ENCODE measurements at regions not wholly inside any gene's neighbourhood (a gene's known extent, or its start where the extent isn't known, plus 50 kb on each side); places are given as distances from the start of the nearest gene placed in this dataset.

DNA sequence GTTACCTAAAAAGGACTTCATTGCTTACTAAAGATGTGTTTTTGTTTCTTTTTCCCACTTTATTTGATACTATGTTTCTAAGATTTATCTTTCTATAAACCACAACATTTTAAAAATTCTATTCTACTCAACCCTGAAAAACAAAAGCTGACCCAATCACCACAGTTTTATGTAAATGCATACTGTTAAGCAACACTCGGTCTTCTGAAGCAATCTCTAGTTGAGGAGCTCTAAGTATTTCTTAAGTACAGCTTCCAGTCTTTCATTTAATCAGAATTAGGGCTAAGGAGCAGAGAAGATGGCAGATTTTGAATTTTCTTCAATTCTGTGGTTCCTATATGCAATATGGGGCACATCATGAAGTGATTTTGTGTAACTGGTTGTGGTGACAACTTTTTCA lies 72.2 kb upstream of the SLC4A10 start:
- Histone ChIP-seq H3K79me2 (ENCODE audit: low read length) (no peaks in the 10 kb centered on the region), H3K4me2 (ENCODE audit: low read length) (no peak overlapping the region), H3K36me3 (ENCODE audit: low read depth, low read length) (no peaks in the 10 kb centered on the region), H3K27me3 (ENCODE audit: low read length) (no peaks in the 10 kb centered on the region), H4K20me1 (ENCODE audit: low read length) (no peaks in the 10 kb centered on the region), H3K9ac (ENCODE audit: low read length) (no peak overlapping the region), H2AFZ (ENCODE audit: low read length) (no peak overlapping the region), H3K27ac (ENCODE audit: low read length) (no peak overlapping the region), H3K4me1 (ENCODE audit: insufficient read depth, low read length) (no peaks in the 10 kb centered on the region), H3F3A (ENCODE audit: low read length, unreplicated experiment) (no peaks in the 10 kb centered on the region), H3K9me3 (ENCODE audit: low read length) (no peaks in the 10 kb centered on the region), H3K9me2 (replicated peaks; ENCODE audit: low read length) (no peaks in the 10 kb centered on the region), H3K4me3 (ENCODE audit: low read length) (no peak overlapping the region)
- intact Hi-C loops (cut with micrococcal nuclease) = loop anchor here (10.0 kb wide), 1 partner anchor 137 kb away; the partner anchor contains the start of gene TBR1
- no peak for DNase-seq
- no peak for TF ChIP-seq CTCF (conservative IDR thresholded peaks at IDR 0.05; ENCODE audit: low read depth, low read length)
- no peak for TF ChIP-seq EZH2 (IDR thresholded peaks at IDR 0.05; ENCODE audit: low read length, unreplicated experiment)
- no peak for TF ChIP-seq EZH2phosphoT487 (IDR thresholded peaks at IDR 0.05; ENCODE audit: borderline replicate concordance, low read length)
- CTCF ChIA-PET = no interaction called here
- BruUV-seq (replicated peaks) = no TSS peak
- POLR2A ChIA-PET (ENCODE audit: unreplicated experiment) = no interaction called here
- no peak for ATAC-seq

DNA sequence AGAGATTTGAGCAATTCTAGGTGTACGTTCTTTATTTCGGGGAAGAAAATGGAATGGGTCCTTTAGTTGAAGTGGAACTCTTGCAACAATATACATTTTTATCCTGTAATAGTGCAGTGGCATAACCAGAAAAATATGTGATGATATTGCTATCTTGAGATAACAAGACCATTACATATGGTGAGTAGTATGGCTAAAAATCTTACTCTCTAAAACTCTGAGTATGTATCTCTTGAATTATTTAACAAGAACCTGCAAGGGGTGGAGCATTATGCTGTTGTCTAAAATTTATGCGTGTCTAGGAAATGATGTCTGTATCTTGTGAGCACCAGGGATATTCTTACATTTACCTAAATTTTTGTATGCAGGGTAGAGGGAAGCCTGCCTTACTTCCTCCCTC lies 68.4 kb upstream of the SLC4A10 start:
- no TSS peak for BruUV-seq (replicated peaks)
- ATAC-seq (no peak), DNase-seq (no peak)
- Histone ChIP-seq H3K9me2 (replicated peaks; ENCODE audit: low read length) (no peaks in the 10 kb centered on the region), H3K4me2 (ENCODE audit: low read length) (no peak overlapping the region), H3K27me3 (ENCODE audit: low read length) (no peaks in the 10 kb centered on the region), H3F3A (ENCODE audit: low read length, unreplicated experiment) (no peaks in the 10 kb centered on the region), H2AFZ (ENCODE audit: low read length) (no peak overlapping the region), H3K36me3 (ENCODE audit: low read depth, low read length) (no peaks in the 10 kb centered on the region), H3K27ac (ENCODE audit: low read length) (no peak overlapping the region), H3K4me1 (ENCODE audit: insufficient read depth, low read length) (no peaks in the 10 kb centered on the region), H3K9me3 (ENCODE audit: low read length) (no peaks in the 10 kb centered on the region), H4K20me1 (ENCODE audit: low read length) (no peaks in the 10 kb centered on the region), H3K4me3 (ENCODE audit: low read length) (no peak overlapping the region), H3K9ac (ENCODE audit: low read length) (no peak overlapping the region), H3K79me2 (ENCODE audit: low read length) (no peaks in the 10 kb centered on the region)
- ChIA-PET CTCF (interaction anchor here (0.6 to 1.4 kb wide), 2 partner anchors 119 to 290 kb away, joined by 4 to 6 read pairs; no protein-coding TSS in a partner anchor), POLR2A (ENCODE audit: unreplicated experiment) (no interaction called here)
- TF ChIP-seq EZH2phosphoT487 (IDR thresholded peaks at IDR 0.05; ENCODE audit: borderline replicate concordance, low read length) (no peak), CTCF (conservative IDR thresholded peaks at IDR 0.05; ENCODE audit: low read depth, low read length) (no peak), EZH2 (IDR thresholded peaks at IDR 0.05; ENCODE audit: low read length, unreplicated experiment) (no peak)
- intact Hi-C loops (cut with micrococcal nuclease) = loop anchor here (2.0 to 10.0 kb wide), 2 partner anchors 141 to 275 kb away; partner anchors contain the start of gene TBR1

DNA sequence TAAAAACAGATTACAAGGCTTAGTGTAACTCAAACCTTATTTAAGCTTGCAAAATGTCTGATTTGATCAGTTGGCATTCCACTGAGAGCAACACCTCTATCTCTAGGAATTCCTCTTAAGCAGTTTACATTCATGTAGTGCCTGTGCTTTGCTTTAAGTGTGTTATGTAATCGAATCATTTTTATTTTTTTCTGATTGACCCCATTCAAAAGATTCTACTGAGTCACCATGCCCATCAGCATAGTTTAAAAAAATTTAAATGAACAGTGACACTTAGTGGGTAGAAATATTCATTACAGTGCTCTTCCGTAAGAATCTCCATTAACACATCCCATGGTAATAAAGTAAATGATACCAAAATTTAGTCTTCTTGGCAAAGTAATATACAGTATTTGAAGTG lies 67.8 kb upstream of the SLC4A10 start:
- Histone ChIP-seq H4K20me1 (ENCODE audit: low read length) (no peaks in the 10 kb centered on the region), H3K36me3 (ENCODE audit: low read depth, low read length) (no peaks in the 10 kb centered on the region), H3K27me3 (ENCODE audit: low read length) (no peaks in the 10 kb centered on the region), H3K4me2 (ENCODE audit: low read length) (no peak overlapping the region), H3K27ac (ENCODE audit: low read length) (no peak overlapping the region), H3K9ac (ENCODE audit: low read length) (no peak overlapping the region), H3K9me2 (replicated peaks; ENCODE audit: low read length) (no peaks in the 10 kb centered on the region), H3K4me3 (ENCODE audit: low read length) (no peak overlapping the region), H2AFZ (ENCODE audit: low read length) (no peak overlapping the region), H3K4me1 (ENCODE audit: insufficient read depth, low read length) (no peaks in the 10 kb centered on the region), H3K9me3 (ENCODE audit: low read length) (no peaks in the 10 kb centered on the region), H3K79me2 (ENCODE audit: low read length) (no peaks in the 10 kb centered on the region), H3F3A (ENCODE audit: low read length, unreplicated experiment) (no peaks in the 10 kb centered on the region)
- ATAC-seq (0 out of 2 replicates have a peak, but pooled peaks have one; percentile 35), DNase-seq (peak; percentile 44)
- CTCF ChIA-PET = interaction anchor here (0.6 to 1.4 kb wide), 2 partner anchors 120 to 290 kb away, joined by 4 to 6 read pairs; no protein-coding TSS in a partner anchor
- no peak for TF ChIP-seq EZH2 (IDR thresholded peaks at IDR 0.05; ENCODE audit: low read length, unreplicated experiment)
- peak; percentile 60 for TF ChIP-seq CTCF (conservative IDR thresholded peaks at IDR 0.05; ENCODE audit: low read depth, low read length)
- no peak for TF ChIP-seq EZH2phosphoT487 (IDR thresholded peaks at IDR 0.05; ENCODE audit: borderline replicate concordance, low read length)
- intact Hi-C loops (cut with micrococcal nuclease) = loop anchor here (2.0 to 10.0 kb wide), 2 partner anchors 142 to 276 kb away; partner anchors contain the start of gene TBR1
- POLR2A ChIA-PET (ENCODE audit: unreplicated experiment) = no interaction called here
- BruUV-seq (replicated peaks) = no TSS peak
